ENCODE measurements at regions not wholly inside any gene's neighbourhood (a gene's known extent, or its start where the extent isn't known, plus 50 kb on each side); places are given as distances from the start of the nearest gene placed in this dataset.

GRCh38 chr12:68461645-68462044 lies 129.5 kb upstream of the MDM1 start:
- no peak overlapping the region for H3K9ac ChIP-seq (ENCODE audit: low read length)
- no peak for DNase-seq
- H3K9me3 ChIP-seq (ENCODE audit: low read length): no peaks in the 10 kb centered on the region
- H3K27ac ChIP-seq (ENCODE audit: low read length): no peak overlapping the region
- intact Hi-C loops (cut with micrococcal nuclease): no loop called here
- H3K79me2 ChIP-seq (ENCODE audit: low read length): no peaks in the 10 kb centered on the region
- H3K4me3 ChIP-seq (ENCODE audit: low read length): no peak overlapping the region
- no peaks in the 10 kb centered on the region for H4K20me1 ChIP-seq (ENCODE audit: low read length)
- no peaks in the 10 kb centered on the region for H3F3A ChIP-seq (ENCODE audit: low read length, unreplicated experiment)
- no peak for ATAC-seq
- TF ChIP-seq EZH2phosphoT487 (IDR thresholded peaks at IDR 0.05; ENCODE audit: borderline replicate concordance, low read length): no peak
- TF ChIP-seq EZH2 (IDR thresholded peaks at IDR 0.05; ENCODE audit: low read length, unreplicated experiment): no peak
- TF ChIP-seq, protein P1, sequence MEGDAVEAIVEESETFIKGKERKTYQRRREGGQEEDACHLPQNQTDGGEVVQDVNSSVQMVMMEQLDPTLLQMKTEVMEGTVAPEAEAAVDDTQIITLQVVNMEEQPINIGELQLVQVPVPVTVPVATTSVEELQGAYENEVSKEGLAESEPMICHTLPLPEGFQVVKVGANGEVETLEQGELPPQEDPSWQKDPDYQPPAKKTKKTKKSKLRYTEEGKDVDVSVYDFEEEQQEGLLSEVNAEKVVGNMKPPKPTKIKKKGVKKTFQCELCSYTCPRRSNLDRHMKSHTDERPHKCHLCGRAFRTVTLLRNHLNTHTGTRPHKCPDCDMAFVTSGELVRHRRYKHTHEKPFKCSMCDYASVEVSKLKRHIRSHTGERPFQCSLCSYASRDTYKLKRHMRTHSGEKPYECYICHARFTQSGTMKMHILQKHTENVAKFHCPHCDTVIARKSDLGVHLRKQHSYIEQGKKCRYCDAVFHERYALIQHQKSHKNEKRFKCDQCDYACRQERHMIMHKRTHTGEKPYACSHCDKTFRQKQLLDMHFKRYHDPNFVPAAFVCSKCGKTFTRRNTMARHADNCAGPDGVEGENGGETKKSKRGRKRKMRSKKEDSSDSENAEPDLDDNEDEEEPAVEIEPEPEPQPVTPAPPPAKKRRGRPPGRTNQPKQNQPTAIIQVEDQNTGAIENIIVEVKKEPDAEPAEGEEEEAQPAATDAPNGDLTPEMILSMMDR (conservative IDR thresholded peaks at IDR 0.05; ENCODE audit: low read depth, low read length): no peak
- H3K9me2 ChIP-seq (replicated peaks; ENCODE audit: low read length): no peaks in the 10 kb centered on the region
- ChIA-PET POLR2A (ENCODE audit: unreplicated experiment) (no interaction called here), CTCF (no interaction called here)
- H3K27me3 ChIP-seq (ENCODE audit: low read length): no peaks in the 10 kb centered on the region
- H3K4me1 ChIP-seq (ENCODE audit: insufficient read depth, low read length): no peaks in the 10 kb centered on the region
- no TSS peak for BruUV-seq (replicated peaks)
- no peaks in the 10 kb centered on the region for H3K36me3 ChIP-seq (ENCODE audit: low read depth, low read length)
- no peak overlapping the region for H2AFZ ChIP-seq (ENCODE audit: low read length)
- H3K4me2 ChIP-seq (ENCODE audit: low read length): no peak overlapping the region

DNA sequence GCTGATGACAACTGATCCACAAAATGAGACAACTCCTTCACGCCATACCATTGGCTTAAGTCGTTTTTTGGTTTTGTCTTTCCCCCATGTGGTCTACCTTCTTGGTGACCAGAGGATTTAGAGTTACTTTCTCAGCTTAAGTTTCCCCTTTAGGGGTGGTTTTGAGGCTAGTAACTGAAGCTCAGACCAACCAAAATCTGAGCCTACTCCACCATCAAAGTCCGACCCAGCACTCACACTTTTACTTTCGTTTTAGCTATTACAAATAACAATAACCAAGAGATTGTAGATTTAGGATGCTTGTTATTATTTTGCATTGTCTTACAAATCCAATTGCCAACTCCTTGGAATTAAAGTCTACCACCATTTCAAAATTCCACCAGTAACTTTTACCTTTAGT lies 130.6 kb upstream of the MDM1 start:
- Histone ChIP-seq H3K36me3 (ENCODE audit: low read depth, low read length) (no peaks in the 10 kb centered on the region), H3F3A (ENCODE audit: low read length, unreplicated experiment) (no peaks in the 10 kb centered on the region), H3K79me2 (ENCODE audit: low read length) (no peaks in the 10 kb centered on the region), H3K9me2 (replicated peaks; ENCODE audit: low read length) (no peaks in the 10 kb centered on the region), H3K27ac (ENCODE audit: low read length) (no peak overlapping the region), H3K4me3 (ENCODE audit: low read length) (peak overlapping the region; percentile 37; the same call in 1 of the 2 replicates), H3K9ac (ENCODE audit: low read length) (no peak overlapping the region), H3K9me3 (ENCODE audit: low read length) (no peaks in the 10 kb centered on the region), H2AFZ (ENCODE audit: low read length) (peak overlapping the region; percentile 56), H4K20me1 (ENCODE audit: low read length) (no peaks in the 10 kb centered on the region), H3K4me1 (ENCODE audit: insufficient read depth, low read length) (no peaks in the 10 kb centered on the region), H3K27me3 (ENCODE audit: low read length) (no peaks in the 10 kb centered on the region), H3K4me2 (ENCODE audit: low read length) (peak overlapping the region; percentile 59)
- ChIA-PET CTCF (no interaction called here), POLR2A (ENCODE audit: unreplicated experiment) (no interaction called here)
- TF ChIP-seq EZH2phosphoT487 (IDR thresholded peaks at IDR 0.05; ENCODE audit: borderline replicate concordance, low read length) (no peak), EZH2 (IDR thresholded peaks at IDR 0.05; ENCODE audit: low read length, unreplicated experiment) (no peak)
- TF ChIP-seq, protein P1 (conservative IDR thresholded peaks at IDR 0.05; ENCODE audit: low read depth, low read length): no peak
- DNase-seq: no peak
- ATAC-seq: no peak
- intact Hi-C loops (cut with micrococcal nuclease): no loop called here
- no TSS peak for BruUV-seq (replicated peaks)

DNA sequence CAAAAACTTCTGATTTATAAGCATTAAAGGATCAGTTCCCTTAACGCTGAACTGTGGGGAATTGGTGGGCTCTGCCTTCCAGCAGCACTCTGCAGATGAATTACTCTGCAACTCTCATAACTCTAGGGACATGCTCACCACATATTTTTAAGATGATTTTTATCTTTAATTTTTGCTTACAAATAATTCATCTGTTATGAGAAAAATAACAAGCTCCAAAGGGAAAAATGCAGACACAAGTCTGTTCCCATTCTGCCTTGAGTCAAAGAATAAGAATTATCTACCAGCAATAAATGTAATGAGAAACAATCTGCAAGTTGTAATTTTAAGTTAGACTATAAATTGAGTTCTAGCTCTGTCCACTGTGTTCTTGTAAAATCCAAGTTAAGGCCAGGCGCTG lies 133.1 kb upstream of the MDM1 start:
- intact Hi-C loops (cut with micrococcal nuclease): no loop called here
- Histone ChIP-seq H3K79me2 (ENCODE audit: low read length) (no peaks in the 10 kb centered on the region), H2AFZ (ENCODE audit: low read length) (no peak overlapping the region), H3K4me1 (ENCODE audit: insufficient read depth, low read length) (no peaks in the 10 kb centered on the region), H3K4me2 (ENCODE audit: low read length) (no peak overlapping the region), H3K27me3 (ENCODE audit: low read length) (no peaks in the 10 kb centered on the region), H3K36me3 (ENCODE audit: low read depth, low read length) (no peaks in the 10 kb centered on the region), H3K9me2 (replicated peaks; ENCODE audit: low read length) (no peaks in the 10 kb centered on the region), H3K9me3 (ENCODE audit: low read length) (no peaks in the 10 kb centered on the region), H4K20me1 (ENCODE audit: low read length) (no peaks in the 10 kb centered on the region), H3K4me3 (ENCODE audit: low read length) (no peak overlapping the region), H3K9ac (ENCODE audit: low read length) (no peak overlapping the region), H3F3A (ENCODE audit: low read length, unreplicated experiment) (no peaks in the 10 kb centered on the region), H3K27ac (ENCODE audit: low read length) (no peak overlapping the region)
- TF ChIP-seq, protein P1 (conservative IDR thresholded peaks at IDR 0.05; ENCODE audit: low read depth, low read length): no peak
- TF ChIP-seq EZH2phosphoT487 (IDR thresholded peaks at IDR 0.05; ENCODE audit: borderline replicate concordance, low read length): no peak
- no peak for TF ChIP-seq EZH2 (IDR thresholded peaks at IDR 0.05; ENCODE audit: low read length, unreplicated experiment)
- no peak for DNase-seq
- CTCF ChIA-PET: no interaction called here
- POLR2A ChIA-PET (ENCODE audit: unreplicated experiment): no interaction called here
- no TSS peak for BruUV-seq (replicated peaks)
- no peak for ATAC-seq
